Activated CD4-positive, alpha-beta T cell treated with anti-CD3 and anti-CD28 coated beads, Interleukin-2, Interleukin-6, amounts not matched to agents 100 ng/mL and 50 ng/mL, durations not matched to agents 16 hours and 8 hours (primary cell): ENCODE measurements at regions not wholly inside any gene's neighbourhood (a gene's known extent, or its start where the extent isn't known, plus 50 kb on each side); places are given as distances from the start of the nearest gene placed in this dataset.
"Not testable (repeated sequence)": the region's sequence is repeated elsewhere in the genome, so short reads cannot be mapped to it uniquely, and the experiment has no call there.

Experiments
- DNase-seq: peaks from one replicate; pipeline ENCODE4 v3.0.0-alpha.2; 2020

DNA sequence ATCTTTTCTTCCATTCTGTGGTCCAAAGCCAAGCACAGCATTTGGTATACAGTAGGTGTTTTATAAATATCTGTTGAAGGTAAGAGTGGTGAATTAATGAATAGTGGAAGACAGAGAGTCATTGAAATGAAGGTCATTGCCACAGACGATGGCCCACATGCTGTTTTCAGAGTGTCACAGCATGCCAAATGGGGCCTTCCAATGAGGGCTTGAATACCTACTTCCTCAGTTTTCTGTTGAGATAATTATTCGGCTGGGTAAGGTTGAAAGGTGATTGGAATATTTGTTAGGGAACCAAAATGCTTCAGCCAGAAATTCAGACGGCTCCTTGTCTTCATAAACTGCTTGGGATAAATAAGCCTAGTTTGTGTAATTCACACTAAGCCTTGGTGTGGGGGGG is 205.3 kb upstream of the TBL1XR1 start:
- no peak for DNase-seq

DNA sequence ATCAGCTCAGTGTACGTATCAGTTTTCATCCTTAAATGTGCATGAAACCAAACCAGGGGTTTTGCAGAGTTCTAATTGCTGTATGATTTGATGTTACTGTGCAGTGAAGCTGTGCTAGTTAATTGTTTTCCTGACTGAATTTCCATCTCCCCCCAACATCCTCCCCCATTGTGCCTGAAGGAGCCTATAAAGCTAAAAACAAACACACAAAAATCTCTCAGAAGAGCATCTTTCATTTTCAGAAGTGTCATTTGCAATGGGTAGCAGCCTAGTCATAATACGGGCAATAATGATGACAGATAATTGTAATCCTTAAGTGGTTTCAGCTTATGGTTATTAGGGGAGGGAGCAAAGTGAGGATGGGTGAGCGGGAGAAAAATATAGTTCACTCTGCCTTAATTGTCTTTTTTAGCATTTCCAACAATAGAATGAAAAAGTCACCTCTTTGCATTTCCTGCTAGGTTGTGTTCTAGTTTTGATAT is 207.9 kb upstream of the TBL1XR1 start:
- no peak for DNase-seq

DNA sequence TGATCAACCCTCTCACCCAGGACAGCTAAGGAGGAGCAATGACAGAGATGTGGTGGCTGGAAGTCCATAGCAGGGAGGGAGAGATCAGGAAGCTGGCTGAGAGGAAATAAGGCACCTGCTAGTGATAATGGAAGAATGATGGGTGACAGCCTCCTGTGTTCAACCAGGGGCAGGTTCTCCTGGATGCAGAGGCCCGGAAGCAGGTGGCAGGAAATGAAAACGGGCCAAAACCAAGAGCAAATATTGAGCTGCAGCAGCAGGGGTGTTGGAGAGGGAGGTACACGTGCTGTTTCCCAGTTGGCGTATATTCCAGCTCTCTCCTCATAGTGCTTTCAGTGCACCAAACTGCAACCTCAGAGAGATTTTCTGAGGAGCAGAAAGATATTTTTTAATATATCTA is 213.4 kb upstream of the TBL1XR1 start:
- peak; percentile 19 for DNase-seq

DNA sequence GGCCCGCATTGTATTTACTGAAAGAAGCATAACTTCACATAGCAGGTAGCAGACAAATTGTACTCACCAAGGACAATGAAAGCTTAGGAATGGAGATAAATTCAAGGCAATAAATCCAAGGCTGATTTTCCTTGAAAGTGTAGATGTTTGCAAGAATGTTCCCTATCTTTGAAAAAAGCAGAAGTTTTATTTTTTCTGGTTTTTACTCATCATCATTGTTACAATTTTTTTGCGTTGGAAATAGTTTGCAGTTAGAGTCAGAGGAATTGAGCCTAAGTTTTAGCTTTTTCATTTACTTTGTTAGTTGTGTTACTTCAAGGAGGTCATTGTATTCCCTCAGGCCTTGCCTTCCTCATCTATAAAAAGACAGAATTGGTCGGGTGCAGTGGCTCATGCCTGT is 213.9 kb upstream of the TBL1XR1 start:
- DNase-seq, result no peak

DNA sequence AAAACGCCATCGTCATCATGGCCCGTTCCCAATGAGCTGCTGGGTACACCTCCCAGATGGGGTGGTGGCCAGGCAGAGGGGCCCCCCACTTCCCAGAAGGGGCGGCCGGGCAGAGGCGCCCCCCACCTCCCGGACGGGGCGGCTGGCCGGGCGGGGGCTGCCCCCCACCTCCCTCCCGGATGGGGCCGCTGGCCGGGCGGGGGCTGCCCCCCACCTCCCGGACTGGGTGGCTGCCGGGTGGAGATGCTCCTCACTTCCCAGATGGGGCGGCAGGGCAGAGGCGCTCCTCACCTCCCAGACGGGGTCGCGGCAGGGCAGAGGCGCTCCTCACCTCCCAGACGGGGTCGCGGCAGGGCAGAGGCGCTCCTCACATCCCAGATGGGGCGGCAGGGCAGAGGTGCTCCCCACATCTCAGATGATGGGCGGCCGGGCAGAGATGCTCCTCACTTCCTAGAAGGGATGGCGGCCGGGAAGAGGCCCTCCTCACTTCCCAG is 215.4 kb upstream of the TBL1XR1 start:
- DNase-seq, result not testable (repeated sequence)

DNA sequence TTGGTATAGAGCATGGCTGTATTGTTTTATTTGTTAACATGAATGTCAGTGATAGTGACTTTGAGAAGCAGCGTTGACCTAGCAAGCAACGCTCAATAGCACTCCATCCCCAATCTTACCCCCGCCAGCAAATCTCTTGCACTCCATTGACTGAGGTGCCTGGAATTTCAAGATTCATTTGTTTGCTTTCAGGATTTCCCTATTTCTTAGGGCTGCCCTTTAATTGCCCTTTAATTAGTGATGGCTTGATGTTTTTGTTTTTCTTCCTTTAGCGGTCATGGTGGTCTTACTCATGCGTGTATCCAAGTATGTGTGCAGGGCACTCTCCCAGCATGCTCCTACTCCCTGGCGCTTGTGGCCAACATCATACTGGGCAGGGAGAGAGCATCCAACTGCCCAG is 216.8 kb upstream of the TBL1XR1 start:
- DNase-seq, result no peak

DNA sequence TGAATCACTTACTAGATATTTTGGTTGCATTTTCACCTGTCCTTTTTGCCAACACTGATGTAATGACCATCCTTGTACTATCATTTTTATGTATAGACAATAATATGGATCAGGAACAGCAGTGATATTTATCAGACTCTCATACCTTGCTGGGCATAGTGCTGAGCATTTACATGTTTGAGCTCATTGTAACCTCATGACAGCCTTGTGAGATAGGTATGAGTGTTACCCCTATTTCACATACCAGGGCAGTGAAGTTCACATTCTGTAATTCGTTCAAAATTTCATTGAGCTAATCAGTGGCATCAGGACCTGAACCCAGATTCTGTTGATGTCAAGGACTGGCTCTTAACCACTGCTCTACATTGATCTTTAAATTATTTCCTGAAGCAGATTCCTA is 221.5 kb upstream of the TBL1XR1 start:
- peak; percentile 22 for DNase-seq

DNA sequence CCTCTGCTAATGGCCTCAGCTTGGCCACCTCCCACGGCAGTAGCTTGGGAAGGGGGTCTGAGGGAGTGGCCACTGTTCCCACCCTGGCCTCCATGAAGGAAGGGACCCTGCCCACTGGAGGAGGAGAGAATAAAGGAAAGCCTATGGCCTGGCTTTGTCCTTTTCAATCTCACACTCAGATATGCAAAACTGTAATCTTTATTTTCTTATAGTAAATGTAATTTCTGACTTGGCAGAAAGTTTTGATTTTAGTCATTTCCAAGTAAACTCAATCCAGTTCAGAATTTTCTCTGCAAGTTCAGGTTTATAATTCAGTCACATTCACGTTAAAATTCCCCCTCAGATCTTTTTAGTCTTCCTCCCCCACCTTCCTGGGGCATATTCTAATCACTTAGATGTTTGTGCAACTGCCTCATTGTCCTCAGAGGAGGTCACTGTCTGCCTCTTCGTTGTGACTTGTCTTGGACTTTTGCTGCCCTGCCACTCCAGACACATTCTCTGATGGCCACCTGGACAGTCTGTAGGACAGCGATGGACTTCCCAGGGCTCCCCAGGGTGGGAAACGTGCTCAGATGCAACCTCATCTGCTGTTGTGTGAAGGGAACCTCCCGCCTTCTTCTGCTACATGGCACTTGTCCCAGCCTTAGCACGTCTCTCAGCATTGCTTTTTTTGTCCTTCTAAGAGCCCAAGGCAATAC is 222.8 kb upstream of the TBL1XR1 start:
- peak; percentile 82 for DNase-seq

DNA sequence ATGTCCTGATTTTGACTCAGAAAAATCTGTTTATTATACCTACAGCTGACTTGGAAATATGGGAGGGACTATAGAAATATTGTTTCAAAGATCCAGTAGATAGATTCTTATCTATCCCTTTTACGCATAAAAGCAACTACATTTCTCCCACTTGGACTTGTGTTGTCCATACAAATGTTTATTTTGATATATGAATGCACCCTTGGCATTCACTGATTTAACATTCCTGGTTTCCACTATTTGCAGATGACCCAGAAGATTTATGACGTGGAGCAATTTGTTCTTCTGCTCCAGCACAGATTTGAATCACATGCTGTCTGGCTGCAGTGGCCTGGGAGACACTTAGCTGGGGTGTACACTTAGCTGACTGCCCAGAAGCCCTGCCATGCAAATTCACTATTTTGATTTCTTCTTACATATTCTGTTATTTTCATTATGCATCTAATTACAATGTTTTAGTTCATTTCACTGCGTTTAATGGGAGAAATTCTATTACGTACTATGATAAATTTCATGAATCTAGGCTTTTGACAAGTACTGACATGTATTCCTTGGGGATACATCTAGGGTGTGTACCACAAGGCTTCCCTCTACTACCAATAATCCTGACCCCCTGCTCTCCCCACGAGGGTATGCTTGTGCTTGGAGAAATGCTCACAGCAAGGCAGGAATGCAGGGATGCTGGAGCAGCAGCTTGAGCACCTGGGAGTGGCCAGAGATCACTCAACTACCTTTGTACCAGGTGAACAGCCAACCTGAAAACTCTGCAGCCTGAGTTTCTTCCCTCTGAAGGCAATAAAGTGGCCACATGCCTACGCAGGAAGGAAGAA is 223.6 kb upstream of the TBL1XR1 start:
- no peak for DNase-seq

DNA sequence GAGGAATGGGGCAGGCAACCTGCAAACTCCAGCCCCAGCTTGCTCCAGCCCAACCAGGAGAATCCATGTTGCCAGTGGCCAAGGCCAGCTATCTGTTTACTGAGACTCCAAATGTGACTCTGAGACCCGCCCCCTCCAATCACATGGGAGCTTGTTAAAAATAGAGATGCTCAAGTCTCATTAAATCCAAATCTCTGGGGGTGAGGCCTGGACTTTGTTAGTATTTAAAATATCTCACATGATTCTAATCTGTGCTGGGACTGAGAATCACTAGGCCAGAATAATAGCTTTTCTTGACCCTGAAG is 224.2 kb upstream of the TBL1XR1 start:
- no peak for DNase-seq

DNA sequence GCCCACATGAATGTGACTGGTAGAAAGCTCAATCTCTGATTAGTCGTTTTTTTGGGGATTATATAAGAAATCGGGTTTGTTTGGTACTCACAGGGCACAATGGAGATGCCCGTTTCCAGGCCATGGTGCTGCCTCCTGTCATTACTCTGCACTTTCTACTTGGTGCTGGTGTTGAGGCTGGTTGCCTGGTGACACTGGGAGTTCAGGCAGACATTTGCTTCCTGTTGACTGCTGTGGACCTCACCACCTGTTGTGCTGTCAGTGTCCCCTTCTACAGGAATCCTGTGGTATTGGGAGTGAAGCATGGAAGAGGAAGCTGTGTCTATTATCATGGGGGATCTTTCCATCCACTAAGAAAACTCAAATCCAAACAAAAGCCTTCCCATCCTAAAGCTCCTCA is 227.2 kb upstream of the TBL1XR1 start:
- DNase-seq, result no peak

DNA sequence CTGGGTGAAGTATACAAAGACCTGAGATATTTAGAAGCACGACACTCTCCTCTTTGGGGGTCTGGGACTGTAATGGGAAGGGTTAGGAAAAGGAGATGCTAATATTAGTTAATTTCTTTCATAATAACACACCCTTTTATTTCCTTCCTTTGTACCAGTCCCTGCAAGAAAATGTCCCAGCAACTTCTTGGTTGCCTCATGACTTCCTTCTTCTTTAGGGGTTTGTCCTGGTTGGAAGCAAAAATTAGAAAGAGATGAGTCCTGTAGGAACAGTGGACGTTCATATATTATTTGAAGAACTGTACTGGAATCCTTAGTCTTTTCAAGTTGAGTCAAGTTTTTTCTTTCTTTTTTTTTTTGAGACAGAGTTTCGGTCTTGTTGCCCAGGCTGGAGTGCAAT is 227.8 kb upstream of the TBL1XR1 start:
- DNase-seq, result no peak

DNA sequence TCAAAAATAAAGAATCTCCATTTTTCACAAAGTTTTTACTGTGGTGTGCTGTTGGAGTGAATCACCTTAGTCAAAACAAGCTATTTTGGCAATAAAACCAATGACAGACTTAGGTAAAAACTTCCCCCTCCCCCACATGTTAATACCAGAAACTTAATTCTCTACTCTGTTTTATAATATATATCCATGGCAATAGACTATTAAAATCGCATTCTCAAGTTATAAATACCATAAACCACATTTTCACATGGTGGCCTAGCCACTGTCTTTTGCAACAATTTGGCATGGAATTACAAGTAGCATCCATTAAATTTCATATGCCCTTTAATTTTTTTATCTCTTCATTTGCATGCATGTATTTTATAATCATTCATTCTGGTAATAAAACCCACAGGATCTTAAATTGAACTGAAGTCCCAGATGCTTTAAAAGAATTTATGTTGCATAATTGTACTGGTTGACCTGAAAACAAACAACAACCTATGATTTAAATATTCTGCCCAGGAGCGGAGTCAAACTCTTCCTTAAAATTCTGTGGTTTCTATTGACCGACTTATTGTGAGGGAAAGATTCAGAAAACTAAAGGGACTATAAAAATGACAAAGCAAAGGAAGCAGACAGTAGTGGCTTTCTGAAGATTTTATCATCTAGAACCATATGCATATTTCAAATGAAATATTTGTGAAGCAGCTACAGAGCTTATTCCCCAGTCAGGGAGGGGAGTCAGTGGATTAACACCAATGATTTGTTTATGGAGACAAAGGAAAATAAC is 229.0 kb upstream of the TBL1XR1 start:
- no peak for DNase-seq

DNA sequence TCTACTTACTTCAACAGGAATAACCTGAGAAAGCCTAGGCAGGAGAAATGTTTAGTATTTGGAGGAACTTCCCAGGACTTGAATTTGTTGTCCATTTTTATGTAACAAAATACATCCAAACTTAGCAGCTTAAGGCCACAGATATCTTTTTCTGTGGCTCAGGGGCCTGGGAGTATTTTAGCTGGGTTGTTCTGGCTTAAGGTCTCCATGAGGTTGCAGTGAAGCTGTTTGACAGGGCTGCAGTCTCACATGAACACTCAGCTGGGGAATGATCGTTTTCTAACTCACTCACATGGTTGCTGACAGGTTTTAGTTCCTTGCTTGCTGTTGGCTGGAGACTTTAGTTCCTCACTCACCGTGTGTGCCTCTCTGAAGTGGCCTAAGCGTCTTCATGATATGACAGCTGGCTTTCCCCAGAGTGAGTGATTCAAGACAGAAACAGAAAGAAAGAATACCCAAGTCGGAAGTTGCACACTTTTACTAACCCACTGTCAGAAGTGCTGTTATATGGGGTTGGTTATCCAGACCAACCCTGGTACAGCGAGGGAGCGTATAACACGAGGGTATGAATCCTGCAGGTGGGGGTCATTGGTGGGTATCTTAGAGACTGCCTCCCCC is 229.7 kb upstream of the TBL1XR1 start:
- peak; percentile 92 for DNase-seq

DNA sequence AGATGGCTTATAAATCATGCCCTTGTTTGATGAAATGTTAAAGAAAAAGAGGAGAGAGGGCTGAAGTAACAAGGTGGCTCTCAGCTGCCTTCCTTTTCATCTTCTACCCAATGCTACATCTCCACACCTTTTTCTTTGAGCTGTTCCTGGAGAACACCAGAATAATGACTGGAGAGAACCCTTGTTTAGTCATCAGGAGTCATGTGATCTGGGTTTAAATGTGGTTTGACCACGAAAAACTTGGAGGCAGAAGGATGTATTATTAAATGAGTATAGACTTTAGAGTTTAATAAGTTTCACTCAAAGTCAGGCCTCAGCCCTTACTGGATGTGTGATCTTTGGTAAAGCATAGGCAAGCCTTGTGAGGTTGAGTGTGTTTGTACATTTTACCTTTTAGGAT is 230.3 kb upstream of the TBL1XR1 start:
- DNase-seq, result peak; percentile 79

DNA sequence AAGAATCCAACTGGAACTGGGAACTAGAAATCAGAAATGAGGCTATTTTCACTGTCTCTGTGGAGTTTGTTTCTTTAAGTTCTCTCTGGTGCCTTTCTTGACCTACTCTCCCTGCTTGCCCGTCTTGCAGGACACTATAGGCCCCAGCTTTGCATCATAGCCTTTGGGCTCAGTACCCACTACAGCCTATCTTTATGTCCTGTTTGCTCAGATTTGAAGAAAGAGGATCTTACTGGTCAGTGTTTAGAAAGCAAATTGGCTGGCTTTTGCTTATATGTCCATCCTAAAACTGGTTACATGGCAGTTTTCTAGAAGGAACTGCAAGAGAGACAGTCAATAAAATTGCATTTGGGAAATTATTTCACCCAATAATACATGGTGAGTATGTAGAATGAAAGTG is 231.8 kb upstream of the TBL1XR1 start:
- no peak for DNase-seq

DNA sequence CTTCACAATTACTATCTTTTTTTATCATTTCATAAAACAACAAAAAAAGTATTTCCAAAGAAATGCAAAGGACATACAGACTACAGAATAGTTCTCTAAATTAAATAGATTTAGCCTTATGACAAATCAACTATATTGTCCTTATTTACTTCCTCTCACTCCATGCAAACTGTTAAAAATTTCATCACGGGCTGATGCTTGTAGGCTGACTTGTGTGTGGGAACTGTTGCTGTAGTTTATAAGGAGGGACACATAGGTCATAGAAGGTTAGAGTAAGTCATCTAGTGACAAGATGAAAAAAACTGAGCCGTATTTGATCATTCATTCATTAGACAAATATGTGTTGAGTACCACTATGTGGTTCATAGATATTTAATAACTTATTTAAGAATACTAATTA is 232.5 kb upstream of the TBL1XR1 start:
- no peak for DNase-seq

DNA sequence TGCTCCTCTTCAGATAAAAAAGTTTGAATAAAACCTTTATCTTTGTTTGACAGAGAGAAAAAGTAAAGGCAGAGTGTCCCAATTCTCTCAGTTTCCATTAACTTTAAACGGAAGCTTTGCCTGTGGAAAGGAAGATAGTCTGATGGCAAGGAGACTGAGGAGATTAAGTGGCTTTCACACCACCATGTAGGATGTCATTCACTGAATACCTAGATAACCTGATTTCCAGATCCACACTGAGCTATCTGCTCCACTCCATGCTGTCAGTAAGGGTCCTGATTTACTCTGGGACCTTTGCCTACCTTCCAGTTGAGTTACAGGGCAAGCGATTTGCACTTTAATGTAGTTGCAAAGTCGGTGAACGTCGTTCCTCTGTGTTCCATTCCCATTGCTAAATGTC is 233.4 kb upstream of the TBL1XR1 start:
- DNase-seq, result no peak

DNA sequence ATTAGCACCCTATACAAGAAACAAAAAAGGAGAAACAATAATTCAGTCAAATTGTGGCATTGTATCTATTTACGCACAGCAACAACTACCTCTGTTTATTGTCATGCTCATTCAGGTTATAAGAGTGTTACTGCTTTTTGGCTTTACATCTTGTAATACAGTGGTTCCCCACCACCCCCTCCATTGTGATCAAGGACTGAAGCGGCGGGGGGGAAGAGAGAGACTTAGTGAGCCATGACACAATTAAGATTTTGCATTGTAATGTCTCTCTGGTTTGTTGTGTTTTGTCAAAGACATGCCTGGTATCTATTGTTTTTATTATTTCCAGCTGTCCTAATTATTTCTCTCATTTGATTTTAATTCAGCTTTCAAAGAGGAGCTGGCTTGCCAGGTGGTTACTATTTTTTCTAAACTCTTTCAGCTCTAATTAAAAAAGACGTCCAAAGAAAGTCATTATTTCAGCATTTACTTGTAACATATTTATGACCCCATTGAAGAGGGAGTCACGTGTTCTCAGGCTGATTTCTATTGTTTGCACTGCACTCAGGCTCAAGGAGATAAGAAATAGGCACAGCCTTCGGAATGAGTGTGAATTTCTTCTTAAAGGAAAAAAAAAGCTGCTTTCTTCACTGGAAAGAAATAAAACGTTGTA is 234.4 kb upstream of the TBL1XR1 start:
- DNase-seq, result no peak

DNA sequence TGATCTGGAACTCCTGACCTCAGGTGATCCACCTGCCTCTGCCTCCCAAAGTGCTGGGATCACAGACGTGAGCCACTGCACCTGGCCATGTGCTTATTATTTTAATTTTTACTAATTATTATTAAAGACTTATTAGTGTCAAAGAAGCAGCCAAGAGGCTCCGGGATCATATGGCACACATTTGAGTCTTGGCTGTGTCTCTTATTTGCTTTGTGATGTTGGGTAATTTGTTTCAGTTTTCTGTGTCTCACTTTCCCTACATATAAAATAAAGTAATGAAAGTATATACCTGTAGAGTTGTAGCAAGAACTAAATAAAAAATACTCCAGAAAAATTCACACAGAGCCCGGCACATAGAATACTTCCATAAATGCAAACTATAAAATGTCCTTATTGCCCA is 238.0 kb upstream of the TBL1XR1 start:
- DNase-seq, result no peak

DNA sequence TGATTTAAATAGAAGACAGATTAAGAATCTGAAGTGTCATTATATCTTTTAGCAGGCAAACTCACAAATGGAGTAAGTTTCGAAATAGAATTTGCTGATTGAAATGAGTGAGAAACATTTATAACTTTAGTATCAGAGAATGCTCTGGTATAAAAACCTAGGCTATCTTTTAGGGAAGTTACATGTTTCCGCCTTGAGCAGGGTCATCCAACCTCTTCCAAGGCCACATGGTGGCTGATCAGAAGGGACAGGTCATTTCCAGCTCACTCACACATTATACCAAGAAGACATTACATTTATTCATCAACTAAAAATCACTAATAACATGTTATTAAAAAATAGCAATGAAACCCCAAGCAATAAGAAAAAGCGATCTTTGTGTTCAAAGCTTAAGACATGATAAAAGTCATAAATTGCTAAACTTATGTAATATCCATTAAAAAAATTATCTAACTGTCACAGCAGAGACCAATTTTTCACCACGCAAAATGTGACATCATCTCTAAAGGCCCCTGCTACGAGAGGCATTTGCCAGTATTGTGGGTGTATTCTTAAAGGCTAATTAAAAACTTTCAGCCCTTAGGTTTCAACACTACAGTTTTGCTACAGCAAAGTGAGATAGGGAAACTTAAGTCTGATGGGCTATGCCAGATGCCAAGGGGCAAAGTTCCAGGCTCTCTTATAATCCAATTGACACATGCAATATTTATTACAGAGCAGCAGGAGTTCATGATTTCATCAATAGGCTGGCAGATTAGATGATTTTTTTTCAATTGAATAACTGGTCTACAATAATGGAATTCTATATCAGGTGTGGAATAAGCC is 240.4 kb upstream of the TBL1XR1 start:
- no peak for DNase-seq
